Dermis microvascular lymphatic vessel endothelial cell (primary cell): ENCODE measurements at regions not wholly inside any gene's neighbourhood (a gene's known extent, or its start where the extent isn't known, plus 50 kb on each side); places are given as distances from the start of the nearest gene placed in this dataset.

Source experiments
- DNase-seq, 2 donors: peaks; one replicate each; pipeline versions ENCODE4 v3.0.0 to v3.0.0-alpha.2; 2010; ENCODE audit warnings: low read depth in 2 of 2

GRCh38 chr9:82369251-82369945 lies 380.8 kb downstream of the SPATA31D1 start:
- DNase-seq = no peak

GRCh38 chr9:82375041-82375440 lies 386.5 kb downstream of the SPATA31D1 start:
- no peak for DNase-seq

- DNase-seq = no peak
These were observed 388.2 kb downstream of the SPATA31D1 start for GRCh38 chr9:82376677-82377232.

- no peak for DNase-seq
These were observed 394.5 kb downstream of the SPATA31D1 start for GRCh38 chr9:82382887-82383616.

GRCh38 chr9:82385633-82386032 lies 397.1 kb downstream of the SPATA31D1 start:
- no peak for DNase-seq

- no peak for DNase-seq
These were observed 409.0 kb downstream of the SPATA31D1 start for GRCh38 chr9:82397534-82397933.

GRCh38 chr9:82404196-82404870 lies 415.8 kb downstream of the SPATA31D1 start:
- no peak for DNase-seq

- no peak for DNase-seq
These were observed 416.3 kb downstream of the SPATA31D1 start for GRCh38 chr9:82404881-82405280.

- DNase-seq = no peak
These were observed 418.0 kb downstream of the SPATA31D1 start for GRCh38 chr9:82406456-82407085.

GRCh38 chr9:82410306-82410705 lies 421.7 kb downstream of the SPATA31D1 start:
- DNase-seq = no peak

GRCh38 chr9:82410866-82411265 lies 422.3 kb downstream of the SPATA31D1 start:
- DNase-seq = no peak

GRCh38 chr9:82412586-82413305 lies 424.2 kb downstream of the SPATA31D1 start:
- no peak for DNase-seq

GRCh38 chr9:82417501-82417900 lies 428.9 kb downstream of the SPATA31D1 start:
- no peak for DNase-seq

- DNase-seq = no peak
These were observed 429.8 kb downstream of the SPATA31D1 start for GRCh38 chr9:82418334-82418733.

GRCh38 chr9:82419696-82420486 lies 431.3 kb downstream of the SPATA31D1 start:
- no peak for DNase-seq

- DNase-seq = no peak
These were observed 432.9 kb downstream of the SPATA31D1 start for GRCh38 chr9:82421498-82421897.

GRCh38 chr9:82423700-82424099 lies 435.1 kb downstream of the SPATA31D1 start:
- no peak for DNase-seq

- no peak for DNase-seq
These were observed 436.1 kb downstream of the SPATA31D1 start for GRCh38 chr9:82424599-82425120.

GRCh38 chr9:82431121-82431520 lies 442.5 kb downstream of the SPATA31D1 start:
- DNase-seq = no peak
